ENCODE measurements at regions not wholly inside any gene's neighbourhood (a gene's known extent, or its start where the extent isn't known, plus 50 kb on each side); places are given as distances from the start of the nearest gene placed in this dataset.

- TF ChIP-seq CTCF (IDR thresholded peaks at IDR 0.05) (no peak), POLR2A (IDR thresholded peaks at IDR 0.05) (no peak)
- H3K4me3 ChIP-seq: no peak overlapping the region
- H3K4me1 ChIP-seq: no peaks in the 10 kb centered on the region
- peaks cover 0 to 9% (median 0%) of the 10 kb centered on the region in 3 donors for H3K9me3 ChIP-seq
- no peak overlapping the region for H3K27ac ChIP-seq
- H3K36me3 ChIP-seq: no peaks in the 10 kb centered on the region
- DNase-seq: no peak
- intact Hi-C loops (cut with DNase I): no loop called here
- no peaks in the 10 kb centered on the region for H3K27me3 ChIP-seq
Observed at GRCh38 chr16:49084628-49085390, 196.8 kb downstream of the CBLN1 start.

- no peaks in the 10 kb centered on the region for H3K27me3 ChIP-seq
- TF ChIP-seq POLR2A (IDR thresholded peaks at IDR 0.05) (no peak), CTCF (IDR thresholded peaks at IDR 0.05) (no peak)
- WGBS, 2 donors: 41 to 44% methylated on average over 3 of the region's 3 CpGs
- H3K4me1 ChIP-seq: no peaks in the 10 kb centered on the region
- no peak for DNase-seq
- intact Hi-C loops (cut with DNase I): no loop called here
- H3K9me3 ChIP-seq: peaks cover 0 to 24% (median 0%) of the 10 kb centered on the region in 3 donors
- no peak overlapping the region for H3K4me3 ChIP-seq
- H3K27ac ChIP-seq: no peak overlapping the region
- H3K36me3 ChIP-seq: no peaks in the 10 kb centered on the region
Observed at GRCh38 chr16:49081554-49081953, 200.1 kb downstream of the CBLN1 start.

GRCh38 chr16:49081086-49081485, 200.6 kb downstream of the CBLN1 start:
- H3K9me3 ChIP-seq: peaks cover 0 to 24% (median 0%) of the 10 kb centered on the region in 3 donors
- intact Hi-C loops (cut with DNase I): no loop called here
- WGBS, 2 donors: 82 to 86% methylated on average over 11 of the region's 11 CpGs
- no peak for DNase-seq
- no peaks in the 10 kb centered on the region for H3K4me1 ChIP-seq
- no peak overlapping the region for H3K4me3 ChIP-seq
- no peaks in the 10 kb centered on the region for H3K27me3 ChIP-seq
- H3K27ac ChIP-seq: no peak overlapping the region
- TF ChIP-seq POLR2A (IDR thresholded peaks at IDR 0.05): no peak
- no peak for TF ChIP-seq CTCF (IDR thresholded peaks at IDR 0.05)
- H3K36me3 ChIP-seq: no peaks in the 10 kb centered on the region

GRCh38 chr16:49078571-49078970, 203.1 kb downstream of the CBLN1 start:
- no peak for DNase-seq
- H3K36me3 ChIP-seq: no peaks in the 10 kb centered on the region
- H3K4me3 ChIP-seq: no peak overlapping the region
- H3K4me1 ChIP-seq: no peaks in the 10 kb centered on the region
- no peak for TF ChIP-seq POLR2A (IDR thresholded peaks at IDR 0.05)
- no peak for TF ChIP-seq CTCF (IDR thresholded peaks at IDR 0.05)
- intact Hi-C loops (cut with DNase I): no loop called here
- H3K27ac ChIP-seq: no peak overlapping the region
- WGBS, 2 donors: 58 to 61% methylated on average over 5 of the region's 7 CpGs
- peaks cover 0 to 14% (median 0%) of the 10 kb centered on the region in 3 donors for H3K9me3 ChIP-seq
- H3K27me3 ChIP-seq: no peaks in the 10 kb centered on the region

GRCh38 chr16:49078104-49078503, 203.5 kb downstream of the CBLN1 start:
- no peak for TF ChIP-seq CTCF (IDR thresholded peaks at IDR 0.05)

More at GRCh38 chr16:49078104-49078503, 203.5 kb downstream of the CBLN1 start:
- H3K4me1 ChIP-seq: no peaks in the 10 kb centered on the region
- H3K27ac ChIP-seq: no peak overlapping the region
- H3K9me3 ChIP-seq: peaks cover 0 to 14% (median 0%) of the 10 kb centered on the region in 3 donors
- no peak for DNase-seq
- intact Hi-C loops (cut with DNase I): no loop called here
- WGBS, 2 donors: 89 to 91% methylated on average over 1 of the region's 1 CpG
- no peak overlapping the region for H3K4me3 ChIP-seq
- no peaks in the 10 kb centered on the region for H3K27me3 ChIP-seq
- no peaks in the 10 kb centered on the region for H3K36me3 ChIP-seq

Measured in esophagus squamous epithelium (tissue), 5 donors.